GM12878 (cell line): ENCODE measurements at regions not wholly inside any gene's neighbourhood (a gene's known extent, or its start where the extent isn't known, plus 50 kb on each side); places are given as distances from the start of the nearest gene placed in this dataset.

Experiments
- DPF2 ChIP-seq: fragments of 450-650 bp; IDR thresholded peaks from 2 replicates; pipeline ENCODE4 v1.6.1; 2017; ENCODE audit warnings: mild to moderate bottlenecking
- PKNOX1 ChIP-seq: fragments of 450-650 bp; IDR thresholded peaks from 2 replicates; pipeline ENCODE4 v1.6.1; 2016; ENCODE audit warnings: mild to moderate bottlenecking

DNA sequence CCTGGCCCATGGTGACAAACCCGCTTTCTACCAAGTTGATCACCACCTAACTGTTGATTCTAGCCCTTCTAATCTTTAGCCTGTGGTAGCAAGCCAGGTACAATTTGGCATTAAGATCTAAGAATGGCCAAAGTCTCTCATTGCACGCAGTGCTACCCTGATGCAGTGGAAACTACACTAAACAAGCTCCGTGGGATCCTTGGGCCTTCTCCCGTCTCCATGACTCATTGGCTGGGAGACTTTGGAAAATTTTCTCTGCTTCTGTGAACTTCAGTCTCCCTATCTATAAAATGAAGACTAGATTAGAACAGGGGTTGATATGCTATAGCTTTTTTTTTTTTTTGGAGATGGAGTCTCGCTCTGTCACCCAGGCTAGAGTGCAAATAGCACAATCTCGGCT is 223.0 kb downstream of the TSHZ3 start:
- TF ChIP-seq DPF2 (no peak), PKNOX1 (no peak)
